ENCODE measurements at regions not wholly inside any gene's neighbourhood (a gene's known extent, or its start where the extent isn't known, plus 50 kb on each side); places are given as distances from the start of the nearest gene placed in this dataset.

DNA sequence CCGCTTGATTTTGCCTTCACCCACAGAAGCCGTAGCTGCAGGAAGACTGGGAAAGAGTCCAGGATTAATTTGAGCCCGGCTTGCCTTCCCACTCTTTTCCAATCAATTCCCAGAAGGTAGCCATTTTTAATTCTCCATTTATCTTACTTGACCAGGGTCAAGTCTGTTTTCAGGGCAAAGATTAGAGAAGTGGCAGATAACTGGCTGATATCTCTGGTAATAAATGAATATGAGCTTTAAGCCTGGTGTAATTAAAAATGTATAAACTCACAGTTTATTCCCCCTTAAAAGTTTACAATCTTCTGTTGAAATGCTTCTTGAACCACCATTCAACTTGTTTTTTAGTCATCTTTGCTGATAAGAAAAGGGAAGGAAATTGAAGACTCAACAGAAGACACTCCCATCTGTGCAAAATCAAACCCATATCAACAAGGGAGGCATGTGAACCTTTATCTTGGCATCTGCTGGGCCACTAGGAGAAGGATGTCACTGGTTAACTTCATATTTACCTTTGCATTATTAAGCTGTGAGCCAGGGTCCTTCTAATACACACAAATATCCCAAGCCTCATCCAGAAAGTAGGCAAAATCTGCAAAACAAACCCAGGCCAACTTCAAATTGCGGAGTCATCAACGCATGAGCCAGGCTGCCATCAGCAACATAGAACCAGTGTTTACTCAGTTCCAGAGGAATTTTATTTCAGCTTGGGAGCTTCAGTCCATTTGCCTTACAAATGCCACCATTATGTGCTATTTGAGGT, 314.6 kb upstream of the MAF start:
- no peak overlapping the region for H3K4me3 ChIP-seq (ENCODE audit: low read length)
- peaks cover 0 to 3% (median 0%) of the 10 kb centered on the region in 11 donors for H3K9me3 Mint-ChIP-seq
- POLR2A ChIA-PET = no interaction called here
- no peaks in the 10 kb centered on the region for H3K36me3 ChIP-seq (ENCODE audit: control insufficient read depth in 2 of 3, insufficient read depth in 3 of 3, low read length in 3 of 3)
- peaks cover 0 to 6% (median 0%) of the 10 kb centered on the region in 7 donors for H3K4me1 Mint-ChIP-seq
- H3K27ac Mint-ChIP-seq = no peak overlapping the region
- H3K27me3 Mint-ChIP-seq = peaks cover 0 to 22% (median 4%) of the 10 kb centered on the region in 5 donors
- H3K4me3 Mint-ChIP-seq = no peak overlapping the region
- no peaks in the 10 kb centered on the region for H3K4me1 ChIP-seq (ENCODE audit: control insufficient read depth in 2 of 2, insufficient read depth in 2 of 2, low read length in 2 of 2)
- no peak overlapping the region for H3K27ac ChIP-seq (ENCODE audit: low read depth, low read length)
- DNase-seq (no peak), ATAC-seq (no peak)
- H3K36me3 Mint-ChIP-seq = no peaks in the 10 kb centered on the region
- H3K27me3 ChIP-seq (ENCODE audit: control insufficient read depth in 2 of 2, insufficient read depth in 2 of 2, low read length in 2 of 2) = no peaks in the 10 kb centered on the region
- CTCF ChIA-PET = no interaction called here
- H3K9me3 ChIP-seq (ENCODE audit: control insufficient read depth in 2 of 3, low read length in 3 of 3) = no peaks in the 10 kb centered on the region
- intact Hi-C loops (cut with micrococcal nuclease) = no loop called here

- ChIA-PET POLR2A (no interaction called here), CTCF (no interaction called here)
- Mint-ChIP-seq H3K27me3 (peaks cover 0 to 11% (median 0%) of the 10 kb centered on the region in 5 donors), H3K4me1 (no peaks in the 10 kb centered on the region), H3K4me3 (no peak overlapping the region), H3K36me3 (no peaks in the 10 kb centered on the region), H3K9me3 (peaks cover 0 to 3% (median 0%) of the 10 kb centered on the region in 11 donors), H3K27ac (no peak overlapping the region)
- Histone ChIP-seq H3K9me3 (ENCODE audit: control insufficient read depth in 2 of 3, low read length in 3 of 3) (no peaks in the 10 kb centered on the region), H3K27ac (ENCODE audit: low read depth, low read length) (no peak overlapping the region), H3K27me3 (ENCODE audit: control insufficient read depth in 2 of 2, insufficient read depth in 2 of 2, low read length in 2 of 2) (no peaks in the 10 kb centered on the region), H3K36me3 (ENCODE audit: control insufficient read depth in 2 of 3, insufficient read depth in 3 of 3, low read length in 3 of 3) (no peaks in the 10 kb centered on the region), H3K4me3 (ENCODE audit: low read length) (no peak overlapping the region), H3K4me1 (ENCODE audit: control insufficient read depth in 2 of 2, insufficient read depth in 2 of 2, low read length in 2 of 2) (no peaks in the 10 kb centered on the region)
- intact Hi-C loops (cut with micrococcal nuclease) = no loop called here
- no peak for DNase-seq
- ATAC-seq = no peak
These were observed 312.2 kb upstream of the MAF start for GRCh38 chr16:79912592-79913310.

DNA sequence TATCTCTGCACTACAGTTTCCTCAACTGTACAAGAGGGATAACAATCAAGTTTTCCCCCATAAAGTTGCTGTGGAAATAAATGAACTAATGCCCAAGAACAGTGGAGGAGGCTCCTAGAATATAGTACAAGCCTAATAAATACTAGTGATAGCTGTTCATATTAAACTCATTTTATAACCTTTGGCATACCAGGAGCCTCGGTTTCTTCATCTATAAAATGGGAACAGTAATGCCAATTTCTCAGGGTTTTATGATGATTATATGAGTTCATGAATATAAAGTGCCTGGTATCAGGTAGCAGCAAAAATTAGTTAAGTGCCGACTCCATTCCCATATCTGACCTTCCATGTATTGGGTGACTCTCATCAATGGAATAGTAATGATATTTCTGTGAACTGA, 311.1 kb upstream of the MAF start:
- H3K9me3 Mint-ChIP-seq = peaks cover 0 to 4% (median 0%) of the 10 kb centered on the region in 11 donors
- Histone ChIP-seq H3K36me3 (ENCODE audit: control insufficient read depth in 2 of 3, insufficient read depth in 3 of 3, low read length in 3 of 3) (no peaks in the 10 kb centered on the region), H3K4me3 (ENCODE audit: low read length) (no peak overlapping the region), H3K27me3 (ENCODE audit: control insufficient read depth in 2 of 2, insufficient read depth in 2 of 2, low read length in 2 of 2) (no peaks in the 10 kb centered on the region), H3K9me3 (ENCODE audit: control insufficient read depth in 2 of 3, low read length in 3 of 3) (no peaks in the 10 kb centered on the region), H3K27ac (ENCODE audit: low read depth, low read length) (no peak overlapping the region), H3K4me1 (ENCODE audit: control insufficient read depth in 2 of 2, insufficient read depth in 2 of 2, low read length in 2 of 2) (no peaks in the 10 kb centered on the region)
- no peaks in the 10 kb centered on the region for H3K36me3 Mint-ChIP-seq
- ChIA-PET CTCF (no interaction called here), POLR2A (no interaction called here)
- peaks cover 0 to 11% (median 0%) of the 10 kb centered on the region in 5 donors for H3K27me3 Mint-ChIP-seq
- intact Hi-C loops (cut with micrococcal nuclease) = no loop called here
- no peak for DNase-seq
- no peak overlapping the region for H3K4me3 Mint-ChIP-seq
- H3K27ac Mint-ChIP-seq = no peak overlapping the region
- no peak for ATAC-seq
- H3K4me1 Mint-ChIP-seq = no peaks in the 10 kb centered on the region

DNA sequence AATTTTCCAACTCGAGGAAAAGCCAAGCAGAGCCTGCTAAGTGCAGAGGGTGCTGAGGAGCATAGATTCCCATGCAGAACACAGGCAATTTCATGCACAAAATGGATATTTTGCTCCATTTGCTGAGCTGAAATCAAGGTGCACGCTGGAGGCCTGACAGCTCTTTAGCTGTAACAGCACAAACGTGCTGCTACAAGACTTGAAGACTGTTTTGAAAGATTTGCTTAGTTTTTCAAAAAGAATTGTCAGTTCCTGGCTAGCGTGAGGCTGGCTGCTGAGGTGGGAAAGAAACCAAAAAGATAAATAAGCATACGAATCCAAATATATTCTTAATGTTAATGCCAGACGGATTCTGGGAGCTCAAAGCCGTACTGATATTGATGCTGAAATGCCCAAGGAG, 309.0 kb upstream of the MAF start:
- Mint-ChIP-seq H3K4me1 (no peaks in the 10 kb centered on the region), H3K27ac (no peak overlapping the region), H3K36me3 (no peaks in the 10 kb centered on the region), H3K27me3 (peaks cover 0 to 9% (median 0%) of the 10 kb centered on the region in 5 donors), H3K9me3 (peaks cover 0 to 4% (median 0%) of the 10 kb centered on the region in 11 donors), H3K4me3 (no peak overlapping the region)
- Histone ChIP-seq H3K4me1 (ENCODE audit: control insufficient read depth in 2 of 2, insufficient read depth in 2 of 2, low read length in 2 of 2) (no peaks in the 10 kb centered on the region), H3K9me3 (ENCODE audit: control insufficient read depth in 2 of 3, low read length in 3 of 3) (no peaks in the 10 kb centered on the region), H3K27ac (ENCODE audit: low read depth, low read length) (no peak overlapping the region), H3K4me3 (ENCODE audit: low read length) (no peak overlapping the region), H3K27me3 (ENCODE audit: control insufficient read depth in 2 of 2, insufficient read depth in 2 of 2, low read length in 2 of 2) (no peaks in the 10 kb centered on the region), H3K36me3 (ENCODE audit: control insufficient read depth in 2 of 3, insufficient read depth in 3 of 3, low read length in 3 of 3) (no peaks in the 10 kb centered on the region)
- ChIA-PET CTCF (no interaction called here), POLR2A (no interaction called here)
- DNase-seq (no peak), ATAC-seq (no peak)
- intact Hi-C loops (cut with micrococcal nuclease) = no loop called here

DNA sequence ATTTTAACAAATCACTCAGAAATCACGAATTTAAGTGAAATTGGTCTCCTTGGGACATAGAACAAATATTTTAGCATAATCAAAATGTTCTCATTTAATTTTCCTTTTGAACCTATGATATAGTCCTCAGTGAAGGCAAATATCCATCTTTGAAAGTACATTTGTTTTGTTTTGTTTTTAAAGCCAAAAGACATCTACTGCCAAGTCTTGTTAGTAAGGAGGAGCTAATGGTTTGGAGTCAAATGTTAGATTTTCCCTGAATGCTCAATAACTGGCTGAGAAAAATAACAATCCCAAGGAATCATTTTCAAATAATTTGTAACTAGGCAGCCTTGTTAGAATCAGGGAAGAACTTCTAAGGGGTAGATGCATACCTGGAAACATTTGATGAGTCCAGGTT, 302.9 kb upstream of the MAF start:
- Histone ChIP-seq H3K9me3 (ENCODE audit: control insufficient read depth in 2 of 3, low read length in 3 of 3) (no peaks in the 10 kb centered on the region), H3K36me3 (ENCODE audit: control insufficient read depth in 2 of 3, insufficient read depth in 3 of 3, low read length in 3 of 3) (no peaks in the 10 kb centered on the region), H3K27me3 (ENCODE audit: control insufficient read depth in 2 of 2, insufficient read depth in 2 of 2, low read length in 2 of 2) (no peaks in the 10 kb centered on the region), H3K4me1 (ENCODE audit: control insufficient read depth in 2 of 2, insufficient read depth in 2 of 2, low read length in 2 of 2) (no peaks in the 10 kb centered on the region), H3K27ac (ENCODE audit: low read depth, low read length) (no peak overlapping the region), H3K4me3 (ENCODE audit: low read length) (no peak overlapping the region)
- Mint-ChIP-seq H3K4me3 (no peak overlapping the region), H3K27ac (no peak overlapping the region), H3K9me3 (peaks cover 0 to 6% (median 0%) of the 10 kb centered on the region in 11 donors), H3K4me1 (no peaks in the 10 kb centered on the region), H3K27me3 (peaks cover 0 to 17% (median 5%) of the 10 kb centered on the region in 5 donors), H3K36me3 (no peaks in the 10 kb centered on the region)
- ChIA-PET CTCF (no interaction called here), POLR2A (no interaction called here)
- intact Hi-C loops (cut with micrococcal nuclease) = no loop called here
- no peak for ATAC-seq
- DNase-seq = no peak

DNA sequence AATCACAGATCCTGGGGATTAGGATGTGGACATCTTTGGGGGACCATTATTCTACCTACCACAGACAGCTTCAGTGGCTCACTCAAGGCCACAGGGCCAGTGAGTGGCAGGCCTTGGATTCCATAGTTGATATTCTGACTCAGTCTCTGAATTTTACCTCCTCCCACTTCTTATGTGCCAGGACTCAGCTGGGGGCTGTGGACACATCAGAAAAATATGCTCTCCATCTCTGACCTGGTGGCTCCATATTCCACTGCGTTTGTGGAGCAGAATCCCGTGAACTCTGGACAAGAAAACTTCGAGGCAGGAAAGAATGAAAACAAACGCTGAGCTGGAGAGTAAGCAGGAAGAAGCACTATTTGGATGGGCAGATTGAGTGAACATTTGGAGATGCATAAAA, 301.8 kb upstream of the MAF start:
- H3K4me1 ChIP-seq (ENCODE audit: control insufficient read depth in 2 of 2, insufficient read depth in 2 of 2, low read length in 2 of 2) = no peaks in the 10 kb centered on the region
- no peak overlapping the region for H3K27ac ChIP-seq (ENCODE audit: low read depth, low read length)
- CTCF ChIA-PET = no interaction called here
- no peak overlapping the region for H3K4me3 ChIP-seq (ENCODE audit: low read length)
- DNase-seq = no peak
- Mint-ChIP-seq H3K4me1 (no peaks in the 10 kb centered on the region), H3K27me3 (peaks cover 0 to 17% (median 5%) of the 10 kb centered on the region in 5 donors), H3K36me3 (no peaks in the 10 kb centered on the region), H3K27ac (no peak overlapping the region), H3K4me3 (no peak overlapping the region), H3K9me3 (peaks cover 0 to 6% (median 1%) of the 10 kb centered on the region in 11 donors)
- ATAC-seq = no peak
- POLR2A ChIA-PET = no interaction called here
- H3K36me3 ChIP-seq (ENCODE audit: control insufficient read depth in 2 of 3, insufficient read depth in 3 of 3, low read length in 3 of 3) = no peaks in the 10 kb centered on the region
- no peaks in the 10 kb centered on the region for H3K27me3 ChIP-seq (ENCODE audit: control insufficient read depth in 2 of 2, insufficient read depth in 2 of 2, low read length in 2 of 2)
- intact Hi-C loops (cut with micrococcal nuclease) = no loop called here
- no peaks in the 10 kb centered on the region for H3K9me3 ChIP-seq (ENCODE audit: control insufficient read depth in 2 of 3, low read length in 3 of 3)

- no peaks in the 10 kb centered on the region for H3K4me1 ChIP-seq (ENCODE audit: control insufficient read depth in 2 of 2, insufficient read depth in 2 of 2, low read length in 2 of 2)
- Mint-ChIP-seq H3K4me1 (no peaks in the 10 kb centered on the region), H3K36me3 (no peaks in the 10 kb centered on the region), H3K27ac (no peak overlapping the region), H3K9me3 (peaks cover 0 to 6% (median 0%) of the 10 kb centered on the region in 11 donors), H3K27me3 (peaks cover 0 to 17% (median 5%) of the 10 kb centered on the region in 5 donors), H3K4me3 (no peak overlapping the region)
- H3K27me3 ChIP-seq (ENCODE audit: control insufficient read depth in 2 of 2, insufficient read depth in 2 of 2, low read length in 2 of 2) = no peaks in the 10 kb centered on the region
- CTCF ChIA-PET = no interaction called here
- intact Hi-C loops (cut with micrococcal nuclease) = no loop called here
- H3K27ac ChIP-seq (ENCODE audit: low read depth, low read length) = no peak overlapping the region
- POLR2A ChIA-PET = no interaction called here
- H3K4me3 ChIP-seq (ENCODE audit: low read length) = no peak overlapping the region
- DNase-seq (no peak), ATAC-seq (no peak)
- H3K36me3 ChIP-seq (ENCODE audit: control insufficient read depth in 2 of 3, insufficient read depth in 3 of 3, low read length in 3 of 3) = no peaks in the 10 kb centered on the region
- H3K9me3 ChIP-seq (ENCODE audit: control insufficient read depth in 2 of 3, low read length in 3 of 3) = no peaks in the 10 kb centered on the region
These were observed 301.0 kb upstream of the MAF start for GRCh38 chr16:79901522-79901921.

Measured in naive thymus-derived CD4-positive, alpha-beta T cell (primary cell).